ENCODE measurements at regions not wholly inside any gene's neighbourhood (a gene's known extent, or its start where the extent isn't known, plus 50 kb on each side); places are given as distances from the start of the nearest gene placed in this dataset.

DNA sequence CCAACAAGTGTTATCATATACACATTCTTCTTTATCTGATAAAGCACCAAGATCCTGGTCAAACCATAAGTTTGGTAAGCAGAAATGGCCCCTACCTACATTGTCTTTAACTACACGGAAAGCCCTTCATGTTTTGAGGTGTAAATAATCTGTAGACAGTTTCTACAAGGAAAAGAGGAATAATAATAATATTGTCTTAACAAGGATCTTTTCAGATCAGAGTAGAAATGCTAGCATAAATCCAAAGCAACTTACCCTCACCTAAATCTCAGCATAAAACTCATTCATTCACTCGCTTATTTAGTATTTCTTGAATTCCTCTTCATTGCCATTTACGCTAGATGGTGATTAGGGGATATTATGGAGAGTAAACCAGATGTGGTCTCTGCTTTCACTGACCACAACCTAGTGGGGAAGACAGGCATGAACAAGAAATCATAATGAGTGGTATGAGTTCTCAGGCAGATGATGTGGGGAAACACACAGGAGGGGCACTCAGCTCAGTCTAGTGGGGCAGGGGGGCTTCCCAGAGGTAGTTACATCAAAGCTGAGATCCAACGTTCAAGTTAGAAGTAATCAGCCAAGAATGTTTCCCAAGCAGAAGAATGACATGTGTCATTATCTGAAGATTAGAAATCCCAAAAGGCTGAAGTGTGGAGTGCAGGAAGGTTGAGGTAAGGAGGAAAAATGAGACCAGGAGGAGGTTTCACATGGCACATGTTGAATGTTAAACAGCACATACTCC, 65.4 kb upstream of the ZC3H12C start:
- H3K4me3 ChIP-seq (ENCODE audit: low read depth, low read length), result no peak overlapping the region
- DNase-seq (ENCODE audit: low read depth), result no peak
- TF ChIP-seq, protein P1, sequence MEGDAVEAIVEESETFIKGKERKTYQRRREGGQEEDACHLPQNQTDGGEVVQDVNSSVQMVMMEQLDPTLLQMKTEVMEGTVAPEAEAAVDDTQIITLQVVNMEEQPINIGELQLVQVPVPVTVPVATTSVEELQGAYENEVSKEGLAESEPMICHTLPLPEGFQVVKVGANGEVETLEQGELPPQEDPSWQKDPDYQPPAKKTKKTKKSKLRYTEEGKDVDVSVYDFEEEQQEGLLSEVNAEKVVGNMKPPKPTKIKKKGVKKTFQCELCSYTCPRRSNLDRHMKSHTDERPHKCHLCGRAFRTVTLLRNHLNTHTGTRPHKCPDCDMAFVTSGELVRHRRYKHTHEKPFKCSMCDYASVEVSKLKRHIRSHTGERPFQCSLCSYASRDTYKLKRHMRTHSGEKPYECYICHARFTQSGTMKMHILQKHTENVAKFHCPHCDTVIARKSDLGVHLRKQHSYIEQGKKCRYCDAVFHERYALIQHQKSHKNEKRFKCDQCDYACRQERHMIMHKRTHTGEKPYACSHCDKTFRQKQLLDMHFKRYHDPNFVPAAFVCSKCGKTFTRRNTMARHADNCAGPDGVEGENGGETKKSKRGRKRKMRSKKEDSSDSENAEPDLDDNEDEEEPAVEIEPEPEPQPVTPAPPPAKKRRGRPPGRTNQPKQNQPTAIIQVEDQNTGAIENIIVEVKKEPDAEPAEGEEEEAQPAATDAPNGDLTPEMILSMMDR (IDR thresholded peaks at IDR 0.05; ENCODE audit: insufficient read depth, low read depth, low read length), result no peak

DNA sequence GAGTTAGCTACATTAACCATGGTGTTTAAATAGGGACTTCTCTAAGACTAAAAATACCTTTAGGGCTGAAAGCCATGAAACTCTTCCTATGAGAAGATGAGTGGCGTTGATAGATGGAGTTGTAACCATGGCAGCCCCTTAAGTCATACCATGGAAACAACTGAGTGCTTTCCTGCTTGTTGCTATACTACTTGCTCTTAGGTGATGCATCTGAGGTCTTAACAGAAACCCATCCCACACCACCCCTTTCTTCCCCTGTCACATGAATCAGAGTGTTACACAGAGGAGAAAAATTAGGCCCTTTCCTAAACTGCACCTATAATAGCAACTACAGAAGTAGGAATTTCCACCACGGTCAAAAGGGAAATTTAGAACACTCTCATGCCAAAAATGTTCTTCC, 64.3 kb upstream of the ZC3H12C start:
- no peak for DNase-seq (ENCODE audit: low read depth)
- TF ChIP-seq, protein P1 (IDR thresholded peaks at IDR 0.05; ENCODE audit: insufficient read depth, low read depth, low read length), result no peak
- no peak overlapping the region for H3K4me3 ChIP-seq (ENCODE audit: low read depth, low read length)

DNA sequence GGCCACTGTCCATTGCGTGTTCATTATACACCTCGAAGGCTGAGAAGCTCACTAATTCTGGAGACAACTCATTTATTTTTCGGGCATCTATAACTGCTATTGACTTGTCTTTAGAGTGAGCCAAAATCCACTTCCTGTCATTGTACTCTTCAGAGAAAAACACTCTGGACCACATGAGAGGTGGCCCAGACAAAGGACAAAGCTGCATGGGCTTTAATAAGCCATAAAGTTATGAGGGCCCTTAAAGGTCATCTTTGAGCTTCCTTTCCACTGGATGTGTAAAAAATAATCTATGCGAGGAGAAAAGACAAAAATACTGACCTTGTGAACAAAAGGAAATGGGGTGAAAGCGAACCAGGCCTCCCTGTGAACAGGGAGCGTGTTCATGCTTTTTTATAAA, 63.5 kb upstream of the ZC3H12C start:
- no peak overlapping the region for H3K4me3 ChIP-seq (ENCODE audit: low read depth, low read length)
- TF ChIP-seq, protein P1 (IDR thresholded peaks at IDR 0.05; ENCODE audit: insufficient read depth, low read depth, low read length), result no peak
- no peak for DNase-seq (ENCODE audit: low read depth)

DNA sequence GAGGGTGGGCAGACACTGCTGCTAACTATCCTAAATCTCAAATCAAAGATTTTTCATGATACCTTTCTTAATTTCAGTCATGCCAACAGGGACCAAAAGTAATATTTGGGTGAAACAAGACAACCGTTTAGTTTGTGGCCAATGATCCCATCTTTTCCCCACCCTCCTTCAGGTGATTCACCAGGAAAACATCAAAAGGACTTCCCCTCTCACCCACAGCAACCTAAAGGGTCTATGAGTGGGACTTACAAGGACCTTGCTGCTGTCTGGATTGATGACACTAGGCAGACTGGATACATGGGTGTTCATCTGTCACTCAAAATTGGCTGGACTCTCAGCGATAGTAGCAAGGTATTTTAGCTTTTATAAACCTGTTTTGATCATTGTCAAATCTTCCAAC, 62.0 kb upstream of the ZC3H12C start:
- no peak for DNase-seq (ENCODE audit: low read depth)
- H3K4me3 ChIP-seq (ENCODE audit: low read depth, low read length), result no peak overlapping the region
- TF ChIP-seq, protein P1 (IDR thresholded peaks at IDR 0.05; ENCODE audit: insufficient read depth, low read depth, low read length), result no peak

DNA sequence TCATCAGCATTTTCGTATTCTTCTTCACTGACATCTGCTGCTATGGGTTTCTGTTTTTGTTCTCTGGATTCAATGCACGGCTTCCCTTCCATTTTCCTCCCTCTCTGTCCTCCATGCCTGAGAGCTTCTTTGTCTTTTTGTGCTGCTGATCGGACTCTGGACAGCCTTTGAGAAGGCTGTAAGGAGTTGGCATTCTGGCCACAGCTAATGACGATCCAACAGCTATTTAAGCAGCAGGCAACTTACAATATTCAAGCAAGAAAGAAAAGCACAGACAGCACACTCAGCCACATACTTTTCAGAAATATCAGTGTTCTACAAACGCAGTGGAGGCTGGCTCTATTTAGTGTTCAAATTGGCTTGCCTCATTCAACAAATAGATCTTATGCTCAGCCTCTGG, 60.9 kb upstream of the ZC3H12C start:
- no peak overlapping the region for H3K4me3 ChIP-seq (ENCODE audit: low read depth, low read length)
- TF ChIP-seq, protein P1 (IDR thresholded peaks at IDR 0.05; ENCODE audit: insufficient read depth, low read depth, low read length), result no peak
- DNase-seq (ENCODE audit: low read depth), result no peak

DNA sequence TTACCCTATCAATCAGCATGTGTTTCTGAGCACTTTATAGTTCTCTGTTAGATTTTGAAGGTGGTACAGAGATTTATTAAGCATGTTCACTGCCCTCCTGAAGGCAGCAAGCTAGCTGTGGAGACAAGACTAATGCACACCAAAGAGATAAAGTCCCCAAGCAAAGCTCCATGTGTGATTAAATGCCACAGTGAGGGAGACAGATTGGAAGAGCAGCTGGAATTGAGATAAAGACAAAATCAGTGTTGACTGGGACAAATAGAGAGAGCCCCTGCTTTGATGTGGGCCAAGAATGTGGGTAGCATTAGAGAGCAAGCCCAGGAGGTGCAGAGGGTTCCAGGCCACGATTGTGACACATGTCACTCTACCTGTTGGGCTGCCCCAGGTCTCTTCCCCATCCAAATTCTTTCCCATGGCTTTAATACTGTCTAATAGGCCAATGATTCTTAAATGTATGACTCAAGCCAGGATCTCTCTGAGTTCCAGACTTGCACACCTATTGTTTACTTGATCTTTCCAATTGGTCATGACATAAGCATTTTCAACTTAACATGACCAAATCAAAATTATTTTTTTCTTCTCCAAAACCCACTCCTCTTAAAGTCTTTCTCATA, 60.1 kb upstream of the ZC3H12C start:
- H3K4me3 ChIP-seq (ENCODE audit: low read depth, low read length), result no peak overlapping the region
- no peak for DNase-seq (ENCODE audit: low read depth)
- TF ChIP-seq, protein P1 (IDR thresholded peaks at IDR 0.05; ENCODE audit: insufficient read depth, low read depth, low read length), result no peak

All from fibroblast of villous mesenchyme (primary cell).